ENCODE measurements at regions not wholly inside any gene's neighbourhood (a gene's known extent, or its start where the extent isn't known, plus 50 kb on each side); places are given as distances from the start of the nearest gene placed in this dataset.

GRCh38 chr1:228650141-228650540 lies 85.1 kb upstream of the RHOU start:
- TF ChIP-seq CTCF (IDR thresholded peaks at IDR 0.05) (no peak), POLR2AphosphoS5 (IDR thresholded peaks at IDR 0.05) (no peak), POLR2A (IDR thresholded peaks at IDR 0.05) (no peak)
